HFFc6 (cell line): ENCODE measurements at regions not wholly inside any gene's neighbourhood (a gene's known extent, or its start where the extent isn't known, plus 50 kb on each side); places are given as distances from the start of the nearest gene placed in this dataset.

Experiments used
- DNase-seq: peaks from one replicate; pipeline ENCODE4 v3.0.0-alpha.2; 2018
- H3K27ac Mint-ChIP-seq: 2 replicates; pipeline ENCODE4 v1.8.0; 2020; ENCODE audit warnings: mild to moderate bottlenecking, mixed read lengths
- H3K27me3 Mint-ChIP-seq: 2 replicates; pipeline ENCODE4 v1.8.0; 2021; ENCODE audit warnings: mild to moderate bottlenecking, moderate library complexity, mixed read lengths; ENCODE audit not compliant: insufficient read depth
- H3K36me3 Mint-ChIP-seq: 2 replicates; pipeline ENCODE4 v1.8.0; 2021; ENCODE audit warnings: low read depth, mixed read lengths
- H3K4me1 Mint-ChIP-seq: 2 replicates; pipeline ENCODE4 v1.8.0; 2020; ENCODE audit warnings: low read depth, mixed read lengths
- H3K4me3 Mint-ChIP-seq: 2 replicates; pipeline ENCODE4 v1.8.0; 2020; ENCODE audit warnings: mild to moderate bottlenecking, moderate library complexity, mixed read lengths
- H3K9me3 Mint-ChIP-seq: 2 replicates; pipeline ENCODE4 v1.8.0; 2020; ENCODE audit warnings: mild to moderate bottlenecking, mixed read lengths
- CTCF ChIP-seq: fragments of 200-600 bp; sonication (generic); IDR thresholded peaks from 2 replicates; pipeline ENCODE4 v1.5.0; 2021; ENCODE audit warnings: antibody characterized with exemption, mild to moderate bottlenecking

- Mint-ChIP-seq H3K27me3 (peaks cover 21% of the 10 kb centered on the region), H3K9me3 (peaks cover 7% of the 10 kb centered on the region; the same call in 1 of the 2 replicates), H3K4me1 (no peaks in the 10 kb centered on the region), H3K27ac (no peak overlapping the region), H3K4me3 (no peak overlapping the region), H3K36me3 (no peaks in the 10 kb centered on the region)
- TF ChIP-seq CTCF: no peak
- no peak for DNase-seq
Measured at GRCh38 chr5:2009986-2010914, 127.5 kb upstream of the IRX4 start.

GRCh38 chr5:2008851-2009629 lies 126.3 kb upstream of the IRX4 start:
- peaks cover 16% of the 10 kb centered on the region; the same call in 1 of the 2 replicates for H3K9me3 Mint-ChIP-seq
- H3K27ac Mint-ChIP-seq: no peak overlapping the region
- no peaks in the 10 kb centered on the region for H3K4me1 Mint-ChIP-seq
- TF ChIP-seq CTCF: no peak
- no peak overlapping the region for H3K4me3 Mint-ChIP-seq
- peaks cover 21% of the 10 kb centered on the region for H3K27me3 Mint-ChIP-seq
- no peaks in the 10 kb centered on the region for H3K36me3 Mint-ChIP-seq
- no peak for DNase-seq

GRCh38 chr5:2007878-2008501 lies 125.3 kb upstream of the IRX4 start:
- Mint-ChIP-seq H3K36me3 (no peaks in the 10 kb centered on the region), H3K4me1 (no peaks in the 10 kb centered on the region), H3K4me3 (no peak overlapping the region), H3K9me3 (peaks cover 21% of the 10 kb centered on the region; the same call in 1 of the 2 replicates), H3K27me3 (peaks cover 23% of the 10 kb centered on the region), H3K27ac (no peak overlapping the region)
- DNase-seq: no peak
- no peak for TF ChIP-seq CTCF

- H3K4me3 Mint-ChIP-seq: no peak overlapping the region
- no peak overlapping the region for H3K27ac Mint-ChIP-seq
- no peaks in the 10 kb centered on the region for H3K4me1 Mint-ChIP-seq
- peaks cover 23% of the 10 kb centered on the region for H3K27me3 Mint-ChIP-seq
- DNase-seq: no peak
- H3K36me3 Mint-ChIP-seq: no peaks in the 10 kb centered on the region
- TF ChIP-seq CTCF: no peak
- H3K9me3 Mint-ChIP-seq: peaks cover 25% of the 10 kb centered on the region; the same call in 1 of the 2 replicates
Measured at GRCh38 chr5:2007496-2007877, 124.8 kb upstream of the IRX4 start.

GRCh38 chr5:2006971-2007291 lies 124.2 kb upstream of the IRX4 start:
- no peak for TF ChIP-seq CTCF
- Mint-ChIP-seq H3K4me1 (no peaks in the 10 kb centered on the region), H3K27ac (no peak overlapping the region), H3K36me3 (no peaks in the 10 kb centered on the region), H3K4me3 (no peak overlapping the region), H3K27me3 (peaks cover 23% of the 10 kb centered on the region), H3K9me3 (peaks cover 24% of the 10 kb centered on the region; the same call in 1 of the 2 replicates)
- no peak for DNase-seq
